Esophagus muscularis mucosa (tissue), 4 donors: ENCODE measurements at regions not wholly inside any gene's neighbourhood (a gene's known extent, or its start where the extent isn't known, plus 50 kb on each side); places are given as distances from the start of the nearest gene placed in this dataset.

ENCODE experiments used
- EP300 ChIP-seq: sonication (generic); formaldehyde crosslinking; IDR thresholded peaks from one replicate; pipeline ENCODE4 v1.6.1; 2017; ENCODE audit warnings: antibody characterized with exemption
- POLR2A ChIP-seq: fragments of 450-650 bp; IDR thresholded peaks from one replicate; pipeline ENCODE4 v1.6.1; 2017; ENCODE audit warnings: antibody characterized with exemption, moderate library complexity, mild to moderate bottlenecking, low read depth
- POLR2AphosphoS5 ChIP-seq, 2 donors: sonication (generic); formaldehyde crosslinking; IDR thresholded peaks; one replicate each; pipeline ENCODE4 v1.6.1; 2017; ENCODE audit warnings: antibody characterized with exemption in 2 of 2
- TF ChIP-seq, protein P1 (sequence below), 3 experiments: fragments of 200-600 bp in 2 of 3; fragments of 450-650 bp in 1 of 3; sonication (generic) in 2 of 3; IDR thresholded peaks; one replicate each; pipeline ENCODE4 v1.5.1; 2017 to 2019; ENCODE audit warnings: antibody characterized with exemption in 3 of 3, mild to moderate bottlenecking in 2 of 3, moderate library complexity in 1 of 3

DNA sequence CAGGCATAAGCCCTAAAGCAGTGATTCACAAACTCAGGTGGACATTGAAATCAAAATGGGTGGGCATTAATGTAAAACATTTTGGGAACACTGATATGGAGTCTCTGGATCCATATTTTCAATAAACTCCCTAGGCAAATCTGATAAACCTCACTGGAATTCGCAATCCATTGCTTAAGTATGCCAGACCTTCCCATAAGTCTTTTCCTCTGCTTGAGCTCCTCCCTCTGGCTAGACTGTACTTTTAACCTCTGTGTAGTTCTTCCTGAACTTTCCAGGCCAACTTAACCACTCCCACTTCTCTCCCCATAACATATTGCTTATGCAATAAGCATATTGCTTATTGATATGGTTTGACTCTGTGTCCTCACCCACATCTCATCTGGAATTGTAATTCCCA is 629.7 kb upstream of the IMPG1 start:
- TF ChIP-seq, protein P1, sequence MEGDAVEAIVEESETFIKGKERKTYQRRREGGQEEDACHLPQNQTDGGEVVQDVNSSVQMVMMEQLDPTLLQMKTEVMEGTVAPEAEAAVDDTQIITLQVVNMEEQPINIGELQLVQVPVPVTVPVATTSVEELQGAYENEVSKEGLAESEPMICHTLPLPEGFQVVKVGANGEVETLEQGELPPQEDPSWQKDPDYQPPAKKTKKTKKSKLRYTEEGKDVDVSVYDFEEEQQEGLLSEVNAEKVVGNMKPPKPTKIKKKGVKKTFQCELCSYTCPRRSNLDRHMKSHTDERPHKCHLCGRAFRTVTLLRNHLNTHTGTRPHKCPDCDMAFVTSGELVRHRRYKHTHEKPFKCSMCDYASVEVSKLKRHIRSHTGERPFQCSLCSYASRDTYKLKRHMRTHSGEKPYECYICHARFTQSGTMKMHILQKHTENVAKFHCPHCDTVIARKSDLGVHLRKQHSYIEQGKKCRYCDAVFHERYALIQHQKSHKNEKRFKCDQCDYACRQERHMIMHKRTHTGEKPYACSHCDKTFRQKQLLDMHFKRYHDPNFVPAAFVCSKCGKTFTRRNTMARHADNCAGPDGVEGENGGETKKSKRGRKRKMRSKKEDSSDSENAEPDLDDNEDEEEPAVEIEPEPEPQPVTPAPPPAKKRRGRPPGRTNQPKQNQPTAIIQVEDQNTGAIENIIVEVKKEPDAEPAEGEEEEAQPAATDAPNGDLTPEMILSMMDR (IDR thresholded peaks at IDR 0.05), result no peak
- TF ChIP-seq POLR2AphosphoS5 (IDR thresholded peaks at IDR 0.05), result no peak
- TF ChIP-seq POLR2A, result no peak
- no peak for TF ChIP-seq EP300
